Nephron (organoid): ENCODE measurements at regions not wholly inside any gene's neighbourhood (a gene's known extent, or its start where the extent isn't known, plus 50 kb on each side); places are given as distances from the start of the nearest gene placed in this dataset.

Experiments used
- H3K27ac Mint-ChIP-seq, 3 experiments: 2 replicates each; pipeline ENCODE4 v1.8.0; 2020; ENCODE audit warnings: mixed read lengths in 3 of 3, mild to moderate bottlenecking in 2 of 3, moderate library complexity in 1 of 3
- H3K27me3 Mint-ChIP-seq: 2 replicates; pipeline ENCODE4 v1.8.0; 2021; ENCODE audit warnings: low read depth, mild to moderate bottlenecking, moderate library complexity, mixed read lengths
- H3K36me3 Mint-ChIP-seq: 2 replicates; pipeline ENCODE4 v1.8.0; 2020; ENCODE audit warnings: low read depth, mixed read lengths
- H3K4me1 Mint-ChIP-seq: 2 replicates; pipeline ENCODE4 v1.8.0; 2020; ENCODE audit warnings: mixed read lengths
- H3K4me3 Mint-ChIP-seq, 3 experiments: 2 replicates each; pipeline ENCODE4 v1.8.0; 2020; ENCODE audit warnings: mild to moderate bottlenecking in 3 of 3, mixed read lengths in 3 of 3, moderate library complexity in 2 of 3
- H3K9me3 Mint-ChIP-seq: 2 replicates; pipeline ENCODE4 v1.8.0; 2020; ENCODE audit warnings: mixed read lengths
- CTCF ChIP-seq, 3 experiments: fragments of 200-600 bp; sonication (generic); IDR thresholded peaks; one replicate each; pipeline ENCODE4 v1.5.0; 2021; ENCODE audit warnings: antibody characterized with exemption in 3 of 3; ENCODE audit not compliant: unreplicated experiment in 3 of 3

GRCh38 chr5:54743581-54743980 lies 226.0 kb downstream of the SNX18 start:
- no peaks in the 10 kb centered on the region for H3K27me3 Mint-ChIP-seq
- H3K9me3 Mint-ChIP-seq: no peaks in the 10 kb centered on the region
- peaks cover 9% of the 10 kb centered on the region for H3K4me1 Mint-ChIP-seq
- no peaks in the 10 kb centered on the region for H3K36me3 Mint-ChIP-seq
- peak overlapping the region in 2 of 3 experiments; percentile 78 to 90 for H3K27ac Mint-ChIP-seq
- no peak overlapping the region for H3K4me3 Mint-ChIP-seq
- no peak for TF ChIP-seq CTCF (IDR thresholded peaks at IDR 0.05; ENCODE audit: unreplicated experiment in 3 of 3)

- H3K9me3 Mint-ChIP-seq: no peaks in the 10 kb centered on the region
- TF ChIP-seq CTCF (IDR thresholded peaks at IDR 0.05; ENCODE audit: unreplicated experiment in 3 of 3): no peak
- no peaks in the 10 kb centered on the region for H3K36me3 Mint-ChIP-seq
- H3K27me3 Mint-ChIP-seq: no peaks in the 10 kb centered on the region
- peaks cover 9% of the 10 kb centered on the region for H3K4me1 Mint-ChIP-seq
- H3K4me3 Mint-ChIP-seq: no peak overlapping the region
- no peak overlapping the region for H3K27ac Mint-ChIP-seq
Observed at GRCh38 chr5:54742417-54742891, 224.9 kb downstream of the SNX18 start.

- no peak for TF ChIP-seq CTCF (IDR thresholded peaks at IDR 0.05; ENCODE audit: unreplicated experiment in 3 of 3)
- Mint-ChIP-seq H3K9me3 (no peaks in the 10 kb centered on the region), H3K4me1 (peaks cover 9% of the 10 kb centered on the region), H3K27me3 (no peaks in the 10 kb centered on the region), H3K36me3 (no peaks in the 10 kb centered on the region), H3K27ac (no peak overlapping the region), H3K4me3 (no peak overlapping the region)
Observed at GRCh38 chr5:54741711-54742110, 224.2 kb downstream of the SNX18 start.

GRCh38 chr5:54740141-54740540 lies 222.6 kb downstream of the SNX18 start:
- no peak for TF ChIP-seq CTCF (IDR thresholded peaks at IDR 0.05; ENCODE audit: unreplicated experiment in 3 of 3)
- no peaks in the 10 kb centered on the region for H3K9me3 Mint-ChIP-seq
- no peak overlapping the region for H3K27ac Mint-ChIP-seq
- H3K4me3 Mint-ChIP-seq: no peak overlapping the region
- H3K4me1 Mint-ChIP-seq: peaks cover 9% of the 10 kb centered on the region
- H3K36me3 Mint-ChIP-seq: no peaks in the 10 kb centered on the region
- H3K27me3 Mint-ChIP-seq: no peaks in the 10 kb centered on the region

DNA sequence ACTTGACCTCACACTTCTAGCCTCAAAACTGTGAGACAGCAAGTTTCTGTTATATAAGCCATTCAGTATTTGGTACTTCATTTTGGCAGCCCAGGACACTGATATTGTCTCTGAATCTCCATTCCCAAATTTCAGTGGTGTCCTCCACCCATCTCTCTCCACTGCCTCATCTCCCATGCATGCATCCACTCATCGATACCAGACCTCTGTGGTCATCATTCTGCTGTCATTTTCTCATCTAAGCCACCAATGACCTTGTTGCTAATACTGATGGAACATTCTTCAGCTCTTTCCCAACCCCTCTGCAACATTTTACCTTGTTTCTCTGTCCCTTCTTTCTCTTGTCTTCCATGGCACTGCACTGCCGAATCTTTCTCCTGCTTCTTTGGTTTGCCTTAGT lies 221.8 kb downstream of the SNX18 start:
- Mint-ChIP-seq H3K4me3 (no peak overlapping the region), H3K27me3 (no peaks in the 10 kb centered on the region), H3K9me3 (no peaks in the 10 kb centered on the region), H3K4me1 (peaks cover 7% of the 10 kb centered on the region), H3K27ac (no peak overlapping the region), H3K36me3 (no peaks in the 10 kb centered on the region)
- no peak for TF ChIP-seq CTCF (IDR thresholded peaks at IDR 0.05; ENCODE audit: unreplicated experiment in 3 of 3)

DNA sequence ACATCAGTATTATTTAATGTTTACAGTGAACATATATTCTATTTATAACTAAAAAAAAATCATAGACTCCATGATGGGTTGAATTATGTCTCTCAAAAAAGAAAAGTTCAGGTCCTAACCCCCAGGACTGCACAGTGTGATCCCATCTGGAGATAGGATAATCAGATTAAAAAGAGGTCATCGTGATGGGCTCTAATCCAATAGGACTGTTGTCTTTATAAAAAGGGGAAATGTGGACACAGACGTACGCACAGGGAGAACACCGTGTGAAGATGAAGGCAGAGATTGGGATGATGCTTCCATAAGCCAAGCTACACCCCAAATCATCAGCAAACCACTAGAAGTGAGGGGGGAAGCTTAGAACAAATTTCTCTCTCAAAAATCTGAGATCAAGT lies 221.4 kb downstream of the SNX18 start:
- Mint-ChIP-seq H3K27ac (no peak overlapping the region), H3K4me1 (peaks cover 3% of the 10 kb centered on the region), H3K4me3 (no peak overlapping the region), H3K9me3 (no peaks in the 10 kb centered on the region), H3K36me3 (no peaks in the 10 kb centered on the region), H3K27me3 (no peaks in the 10 kb centered on the region)
- no peak for TF ChIP-seq CTCF (IDR thresholded peaks at IDR 0.05; ENCODE audit: unreplicated experiment in 3 of 3)
